B cell (primary cell): ENCODE measurements at regions not wholly inside any gene's neighbourhood (a gene's known extent, or its start where the extent isn't known, plus 50 kb on each side); places are given as distances from the start of the nearest gene placed in this dataset.

Experiments used
- ATAC-seq: fragments of 200-7000 bp; cut with Tn5 transposase; one replicate; pipeline ENCODE4 v1.10.0; 2021; ENCODE audit warnings: low read depth, mild to moderate bottlenecking, moderate number of reproducible peaks, moderate library complexity
- CTCF ChIA-PET: fragments of 350-600 bp; sonication (Branson Sonifier 250); formaldehyde crosslinking; loops from one replicate; lab custom pipeline; 2021; ENCODE audit warnings: antibody characterized with exemption, inconsistent platforms; lab: Charles Lee
- POLR2A ChIA-PET: fragments of 350-600 bp; sonication (Branson Sonifier 250); formaldehyde crosslinking; loops from one replicate; lab custom pipeline; 2021; ENCODE audit warnings: antibody characterized with exemption; lab: Charles Lee
- DNase-seq: peaks from one replicate; pipeline ENCODE4 v3.0.0; 2013
- H2AFZ ChIP-seq: 2 replicates; pipeline ENCODE4 v1.6.1; 2012; ENCODE audit warnings: mild to moderate bottlenecking, low read depth, low read length; ENCODE audit not compliant: insufficient read depth, poor library complexity, severe bottlenecking
- H3K27ac ChIP-seq, 2 donors: 1 replicate in 1 of 2; 2 replicates in 1 of 2; pipeline ENCODE4 v1.5.1; 2012 to 2013; ENCODE audit warnings: low read length in 2 of 2, mild to moderate bottlenecking in 2 of 2, moderate library complexity in 1 of 2
- H3K27me3 ChIP-seq, 4 experiments: fragments of 200-600 bp in 1 of 4; sonication (generic) in 1 of 4; replicated peaks in 1 of 4; 1 replicate in 2 of 4; 2 replicates in 2 of 4; pipeline versions ENCODE4 v1.6.1 to v1.7.0; 2013 to 2016; ENCODE audit warnings: low read length in 3 of 4, mild to moderate bottlenecking in 2 of 4, mixed read lengths in 1 of 4, moderate library complexity in 1 of 4; ENCODE audit not compliant: insufficient read depth in 4 of 4, control insufficient read depth in 3 of 4; ENCODE audit errors: control extremely low read depth in 1 of 4
- H3K36me3 ChIP-seq, 2 experiments: replicated peaks in 1 of 2; 1 replicate in 1 of 2; 2 replicates in 1 of 2; pipeline versions ENCODE4 v1.6.1 to v1.7.1; 2013; ENCODE audit warnings: low read length in 1 of 2; ENCODE audit not compliant: insufficient read depth in 2 of 2, control insufficient read depth in 1 of 2; ENCODE audit errors: control extremely low read depth in 1 of 2, extremely low read depth in 1 of 2
- H3K4me1 ChIP-seq, 2 donors: fragments of 200-600 bp in 1 of 2; sonication (generic) in 1 of 2; 1 replicate in 1 of 2; 2 replicates in 1 of 2; pipeline versions ENCODE4 v1.5.1 to v1.6.1; 2013 to 2017; ENCODE audit warnings: low read length in 2 of 2; ENCODE audit not compliant: control insufficient read depth in 2 of 2, insufficient read depth in 2 of 2
- H3K4me2 ChIP-seq: replicated peaks from 2 replicates; pipeline ENCODE3; 2012; ENCODE audit warnings: mild to moderate bottlenecking, low read depth, low read length; ENCODE audit not compliant: poor library complexity, severe bottlenecking
- H3K4me3 ChIP-seq, 5 experiments: fragments of 200-600 bp in 1 of 5; sonication (generic) in 1 of 5; 1 replicate in 3 of 5; 2 replicates in 2 of 5; pipeline versions ENCODE4 v1.5.1 to v1.7.0; 2011 to 2016; ENCODE audit warnings: low read length in 4 of 5, mild to moderate bottlenecking in 4 of 5, low read depth in 2 of 5, control low read depth in 1 of 5, moderate library complexity in 1 of 5; ENCODE audit not compliant: insufficient read depth in 1 of 5; ENCODE audit errors: control extremely low read depth in 1 of 5, extremely low read depth in 1 of 5
- H3K79me2 ChIP-seq: fragments of 200-600 bp; sonication (generic); one replicate; pipeline ENCODE4 v1.6.0; 2016; ENCODE audit warnings: low read length; ENCODE audit not compliant: control insufficient read depth, insufficient read depth
- H3K9ac ChIP-seq: fragments of 200-600 bp; sonication (generic); 2 replicates; pipeline ENCODE4 v1.6.1; 2017; ENCODE audit warnings: mild to moderate bottlenecking, low read length, moderate library complexity
- H3K9me3 ChIP-seq, 3 donors: one replicate each; pipeline versions ENCODE4 v1.6.1 to v1.7.1; 2013; ENCODE audit warnings: low read length in 2 of 3; ENCODE audit not compliant: control insufficient read depth in 2 of 3, insufficient read depth in 1 of 3; ENCODE audit errors: control extremely low read depth in 1 of 3
- H4K20me1 ChIP-seq: 2 replicates; pipeline ENCODE4 v1.6.0; 2012; ENCODE audit warnings: mild to moderate bottlenecking, low read length; ENCODE audit not compliant: insufficient read depth, control insufficient read depth, poor library complexity, severe bottlenecking
- H3K27ac Mint-ChIP-seq: one replicate; pipeline ENCODE4 v1.8.0; 2021; ENCODE audit warnings: mixed read lengths
- H3K27me3 Mint-ChIP-seq: one replicate; pipeline ENCODE4 v1.8.0; 2021; ENCODE audit warnings: mixed read lengths
- H3K4me1 Mint-ChIP-seq: one replicate; pipeline ENCODE4 v1.8.0; 2021; ENCODE audit warnings: mixed read lengths
- H3K4me3 Mint-ChIP-seq: one replicate; pipeline ENCODE4 v1.8.0; 2021; ENCODE audit warnings: mixed read lengths
- H3K9me3 Mint-ChIP-seq: one replicate; pipeline ENCODE4 v1.8.0; 2022; ENCODE audit warnings: mixed read lengths; ENCODE audit not compliant: insufficient read depth
- EZH2 ChIP-seq: IDR thresholded peaks from 2 replicates; pipeline ENCODE4 v1.6.1; 2012; ENCODE audit warnings: borderline replicate concordance, low read depth, mild to moderate bottlenecking, moderate library complexity, low read length; ENCODE audit not compliant: insufficient read depth, poor library complexity, severe bottlenecking
- WGBS: methylation state at CpG from one replicate; pipeline ENCODE4 v1.1.5; 2013; ENCODE audit warnings: missing lambda C conversion rate; ENCODE audit not compliant: insufficient coverage; 5-methylcytosine and 5-hydroxymethylcytosine counted together
- intact Hi-C: fragments of 100-400 bp; cut with micrococcal nuclease; formaldehyde crosslinking; loops from one replicate; pipeline ENCODE4 v1.10.0; 2022
- TF ChIP-seq, protein P1 (sequence below): fragments of 200-600 bp; IDR thresholded peaks from one replicate; pipeline ENCODE4 v1.8.0; 2022; ENCODE audit warnings: antibody characterized with exemption, mild to moderate bottlenecking

DNA sequence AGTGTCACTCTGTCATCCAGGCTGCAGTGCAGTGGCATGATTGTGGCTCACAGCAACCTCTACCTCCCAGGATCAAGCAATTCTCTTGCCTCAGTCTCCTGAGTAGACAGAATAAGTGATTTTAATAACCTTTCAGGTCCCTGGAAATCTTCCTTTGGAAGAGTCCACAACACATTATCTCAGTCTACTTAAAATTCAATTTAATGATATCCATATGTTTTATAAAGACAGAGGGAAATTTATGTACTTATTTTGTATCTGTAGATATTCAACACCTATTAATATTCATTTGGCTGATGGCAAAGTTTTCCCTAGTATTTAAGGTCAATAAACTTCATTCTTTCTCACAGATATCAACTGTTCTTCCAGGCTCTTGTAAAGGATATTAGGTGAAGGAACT is 881.4 kb upstream of the GJE1 start:
- no peaks in the 10 kb centered on the region for H3K36me3 ChIP-seq
- H3K4me1 Mint-ChIP-seq = no peaks in the 10 kb centered on the region
- no peak overlapping the region for H3K4me2 ChIP-seq
- ChIA-PET CTCF (interaction anchor here (0.7 kb wide), 1 partner anchor 71 kb away, joined by 5 read pairs; no protein-coding TSS in a partner anchor), POLR2A (no interaction called here)
- no peaks in the 10 kb centered on the region for H3K27me3 ChIP-seq
- no peak overlapping the region for H2AFZ ChIP-seq
- DNase-seq (no peak), ATAC-seq (no peak)
- no peaks in the 10 kb centered on the region for H3K4me1 ChIP-seq
- H4K20me1 ChIP-seq = no peaks in the 10 kb centered on the region
- no peak overlapping the region for H3K4me3 Mint-ChIP-seq
- no peak overlapping the region for H3K27ac Mint-ChIP-seq
- intact Hi-C loops = no loop called here
- H3K79me2 ChIP-seq = no peaks in the 10 kb centered on the region
- no peaks in the 10 kb centered on the region for H3K27me3 Mint-ChIP-seq
- H3K9me3 ChIP-seq = no peaks in the 10 kb centered on the region
- no peak for TF ChIP-seq EZH2
- TF ChIP-seq, protein P1, sequence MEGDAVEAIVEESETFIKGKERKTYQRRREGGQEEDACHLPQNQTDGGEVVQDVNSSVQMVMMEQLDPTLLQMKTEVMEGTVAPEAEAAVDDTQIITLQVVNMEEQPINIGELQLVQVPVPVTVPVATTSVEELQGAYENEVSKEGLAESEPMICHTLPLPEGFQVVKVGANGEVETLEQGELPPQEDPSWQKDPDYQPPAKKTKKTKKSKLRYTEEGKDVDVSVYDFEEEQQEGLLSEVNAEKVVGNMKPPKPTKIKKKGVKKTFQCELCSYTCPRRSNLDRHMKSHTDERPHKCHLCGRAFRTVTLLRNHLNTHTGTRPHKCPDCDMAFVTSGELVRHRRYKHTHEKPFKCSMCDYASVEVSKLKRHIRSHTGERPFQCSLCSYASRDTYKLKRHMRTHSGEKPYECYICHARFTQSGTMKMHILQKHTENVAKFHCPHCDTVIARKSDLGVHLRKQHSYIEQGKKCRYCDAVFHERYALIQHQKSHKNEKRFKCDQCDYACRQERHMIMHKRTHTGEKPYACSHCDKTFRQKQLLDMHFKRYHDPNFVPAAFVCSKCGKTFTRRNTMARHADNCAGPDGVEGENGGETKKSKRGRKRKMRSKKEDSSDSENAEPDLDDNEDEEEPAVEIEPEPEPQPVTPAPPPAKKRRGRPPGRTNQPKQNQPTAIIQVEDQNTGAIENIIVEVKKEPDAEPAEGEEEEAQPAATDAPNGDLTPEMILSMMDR = no peak
- H3K9me3 Mint-ChIP-seq = no peaks in the 10 kb centered on the region
- no peak overlapping the region for H3K27ac ChIP-seq
- H3K9ac ChIP-seq = no peak overlapping the region
- H3K4me3 ChIP-seq = no peak overlapping the region

DNA sequence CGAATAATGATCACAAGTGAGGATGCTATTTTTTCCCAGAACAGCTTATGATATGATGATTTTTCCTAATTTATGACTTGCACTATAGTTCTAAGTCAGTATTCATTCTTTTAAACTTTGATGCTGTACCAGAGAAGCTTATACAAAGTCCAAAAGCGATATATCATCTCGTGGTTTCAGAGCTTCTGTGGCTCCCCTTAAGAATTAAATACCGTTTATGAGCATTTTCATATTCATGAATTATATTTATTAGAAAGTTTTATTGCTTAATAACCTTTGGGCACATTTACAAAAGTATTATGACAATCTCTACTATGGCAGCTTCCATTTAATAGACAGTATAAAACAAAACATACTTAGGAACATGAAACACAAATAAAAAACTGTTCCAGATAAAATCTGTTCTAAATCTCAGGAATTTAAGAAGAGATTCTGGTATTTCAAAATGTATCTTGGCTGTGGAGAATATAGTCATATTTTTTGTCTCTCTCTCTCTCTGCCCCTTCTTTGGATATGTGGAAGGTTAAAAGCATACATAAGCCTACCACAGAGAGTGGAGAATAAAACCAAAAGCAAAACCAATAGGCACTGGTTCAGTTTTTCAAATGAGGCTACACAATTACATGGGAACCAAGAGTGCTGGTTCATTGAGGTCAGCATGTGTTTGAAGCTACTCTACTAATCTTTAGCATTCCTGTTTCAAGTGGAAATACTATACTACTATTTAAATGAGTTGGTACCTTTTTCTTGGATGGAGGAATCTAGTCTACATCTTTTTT is 884.5 kb upstream of the GJE1 start:
- no peak overlapping the region for H2AFZ ChIP-seq
- Mint-ChIP-seq H3K4me3 (no peak overlapping the region), H3K27me3 (no peaks in the 10 kb centered on the region), H3K4me1 (no peaks in the 10 kb centered on the region), H3K27ac (no peak overlapping the region), H3K9me3 (no peaks in the 10 kb centered on the region)
- intact Hi-C loops = no loop called here
- no CpG with 5 or more reads among the region's 4 CpGs for WGBS
- TF ChIP-seq EZH2 = no peak
- TF ChIP-seq, protein P1 = no peak
- H3K9ac ChIP-seq = no peak overlapping the region
- POLR2A ChIA-PET = no interaction called here
- no peaks in the 10 kb centered on the region for H3K27me3 ChIP-seq
- no peaks in the 10 kb centered on the region for H3K9me3 ChIP-seq
- H3K27ac ChIP-seq = no peak overlapping the region
- DNase-seq (no peak), ATAC-seq (no peak)
- no peak overlapping the region for H3K4me3 ChIP-seq
- CTCF ChIA-PET = no interaction called here
- H3K4me1 ChIP-seq = no peaks in the 10 kb centered on the region
- H3K79me2 ChIP-seq = no peaks in the 10 kb centered on the region
- no peaks in the 10 kb centered on the region for H3K36me3 ChIP-seq
- H3K4me2 ChIP-seq = no peak overlapping the region
- no peaks in the 10 kb centered on the region for H4K20me1 ChIP-seq
